H9 (cell line): ENCODE measurements at regions not wholly inside any gene's neighbourhood (a gene's known extent, or its start where the extent isn't known, plus 50 kb on each side); places are given as distances from the start of the nearest gene placed in this dataset.

Source experiments
- DNase-seq: peaks from one replicate; pipeline ENCODE4 v3.0.0-alpha.2; 2017
- H2AFZ ChIP-seq: one replicate; pipeline ENCODE4 v1.6.1; 2013; ENCODE audit warnings: mild to moderate bottlenecking, low read length, control low read depth, moderate library complexity
- H2AK5ac ChIP-seq: 2 replicates; pipeline ENCODE4 v1.6.1; 2013; ENCODE audit warnings: low read length, control low read depth, mixed read lengths; ENCODE audit not compliant: insufficient read length
- H2BK120ac ChIP-seq: one replicate; pipeline ENCODE4 v1.6.1; 2013; ENCODE audit warnings: low read depth, mild to moderate bottlenecking, low read length, control low read depth, inconsistent platforms; ENCODE audit not compliant: poor library complexity, severe bottlenecking
- H2BK12ac ChIP-seq: 2 replicates; pipeline ENCODE4 v1.6.1; 2013; ENCODE audit warnings: low read length, control low read depth, mixed read lengths, low read depth; ENCODE audit not compliant: insufficient read length
- H2BK15ac ChIP-seq: 2 replicates; pipeline ENCODE4 v1.6.1; 2013; ENCODE audit warnings: low read depth, low read length, control low read depth
- H2BK20ac ChIP-seq: one replicate; pipeline ENCODE4 v1.6.1; 2013; ENCODE audit warnings: low read depth, mild to moderate bottlenecking, low read length, control low read depth, inconsistent platforms; ENCODE audit not compliant: poor library complexity, severe bottlenecking
- H2BK5ac ChIP-seq: 2 replicates; pipeline ENCODE4 v1.6.1; 2013; ENCODE audit warnings: low read length, control low read depth, mixed read lengths; ENCODE audit not compliant: insufficient read length
- H3K14ac ChIP-seq: 2 replicates; pipeline ENCODE4 v1.6.1; 2013; ENCODE audit warnings: low read length, control low read depth; ENCODE audit not compliant: insufficient read depth
- H3K18ac ChIP-seq: 2 replicates; pipeline ENCODE4 v1.6.1; 2013; ENCODE audit warnings: low read depth, mild to moderate bottlenecking, mixed read lengths, low read length, control low read depth; ENCODE audit not compliant: insufficient read length
- H3K23ac ChIP-seq: 2 replicates; pipeline ENCODE4 v1.6.1; 2013; ENCODE audit warnings: low read length, control low read depth, mixed read lengths, low read depth; ENCODE audit not compliant: insufficient read length
- H3K23me2 ChIP-seq: 2 replicates; pipeline ENCODE4 v1.6.1; 2013; ENCODE audit warnings: low read depth, mild to moderate bottlenecking, mixed read lengths, low read length, control low read depth; ENCODE audit not compliant: insufficient read length, poor library complexity, severe bottlenecking
- H3K27ac ChIP-seq: 2 replicates; pipeline ENCODE4 v1.5.1; 2013; ENCODE audit warnings: low read length, control low read depth, mixed read lengths, low read depth; ENCODE audit not compliant: insufficient read length
- H3K27me3 ChIP-seq: 2 replicates; pipeline ENCODE4 v1.6.1; 2013; ENCODE audit warnings: low read length, control low read depth, inconsistent platforms; ENCODE audit not compliant: insufficient read depth
- H3K4ac ChIP-seq: 2 replicates; pipeline ENCODE4 v1.6.1; 2013; ENCODE audit warnings: low read depth, mild to moderate bottlenecking, control low read depth, inconsistent platforms, low read length, moderate library complexity
- H3K4me1 ChIP-seq: 2 replicates; pipeline ENCODE4 v1.6.1; 2013; ENCODE audit warnings: low read length, control low read depth, inconsistent platforms; ENCODE audit not compliant: insufficient read depth
- H3K4me2 ChIP-seq: 2 replicates; pipeline ENCODE4 v1.6.1; 2013; ENCODE audit warnings: low read length, control low read depth, mixed read lengths; ENCODE audit not compliant: insufficient read length, insufficient read depth
- H3K56ac ChIP-seq: 2 replicates; pipeline ENCODE4 v1.6.1; 2013; ENCODE audit warnings: low read depth, mild to moderate bottlenecking, mixed read lengths, low read length, control low read depth; ENCODE audit not compliant: insufficient read length
- H3K79me1 ChIP-seq: 2 replicates; pipeline ENCODE4 v1.6.1; 2013; ENCODE audit warnings: low read depth, mild to moderate bottlenecking, moderate library complexity, low read length, control low read depth, inconsistent platforms; ENCODE audit not compliant: insufficient read depth, poor library complexity, severe bottlenecking
- H3K79me2 ChIP-seq: 2 replicates; pipeline ENCODE4 v1.6.1; 2013; ENCODE audit warnings: low read length, control low read depth, inconsistent platforms; ENCODE audit not compliant: insufficient read depth
- H3K9ac ChIP-seq: 2 replicates; pipeline ENCODE4 v1.6.1; 2013; ENCODE audit warnings: low read length, control low read depth, mixed read lengths; ENCODE audit not compliant: insufficient read length; ENCODE audit errors: extremely low read depth
- H3K9me3 ChIP-seq: one replicate; pipeline ENCODE4 v1.6.1; 2013; ENCODE audit warnings: low read depth, low read length, inconsistent platforms; ENCODE audit not compliant: control insufficient read depth
- H3T11ph ChIP-seq: one replicate; pipeline ENCODE4 v1.6.1; 2013; ENCODE audit warnings: mild to moderate bottlenecking, low read length, control low read depth, inconsistent platforms
- H4K20me1 ChIP-seq: one replicate; pipeline ENCODE4 v1.6.1; 2013; ENCODE audit not compliant: control insufficient read depth, insufficient read length, insufficient read depth
- H4K5ac ChIP-seq: 2 replicates; pipeline ENCODE4 v1.6.1; 2013; ENCODE audit warnings: low read depth, mild to moderate bottlenecking, mixed read lengths, low read length, control low read depth; ENCODE audit not compliant: insufficient read length
- H4K8ac ChIP-seq: replicated peaks from 2 replicates; pipeline ENCODE4 v1.6.1; 2013; ENCODE audit warnings: low read length, control low read depth, mixed read lengths, low read depth; ENCODE audit not compliant: insufficient read length
- H4K91ac ChIP-seq: 2 replicates; pipeline ENCODE4 v1.6.1; 2013; ENCODE audit warnings: low read depth, mild to moderate bottlenecking, moderate library complexity, mixed read lengths, low read length, control low read depth; ENCODE audit not compliant: insufficient read length
- H3K27ac Mint-ChIP-seq, 3 experiments: 2 replicates in 2 of 3; 3 replicates in 1 of 3; pipeline ENCODE4 v1.8.0; 2020 to 2021; ENCODE audit warnings: mixed read lengths in 3 of 3, mild to moderate bottlenecking in 1 of 3, moderate library complexity in 1 of 3
- H3K27me3 Mint-ChIP-seq: 2 replicates; pipeline ENCODE4 v1.8.0; 2021; ENCODE audit warnings: low read depth, mild to moderate bottlenecking, moderate library complexity, mixed read lengths
- H3K36me3 Mint-ChIP-seq, 3 experiments: 2 replicates in 2 of 3; 3 replicates in 1 of 3; pipeline ENCODE4 v1.8.0; 2020 to 2021; ENCODE audit warnings: low read depth in 3 of 3, mixed read lengths in 3 of 3; ENCODE audit not compliant: insufficient read depth in 1 of 3
- H3K4me1 Mint-ChIP-seq, 2 experiments: 2 replicates each; pipeline ENCODE4 v1.8.0; 2020; ENCODE audit warnings: mixed read lengths in 2 of 2
- H3K4me3 Mint-ChIP-seq, 2 experiments: 2 replicates in 1 of 2; 3 replicates in 1 of 2; pipeline ENCODE4 v1.8.0; 2020 to 2021; ENCODE audit warnings: mild to moderate bottlenecking in 2 of 2, mixed read lengths in 2 of 2, moderate library complexity in 1 of 2
- H3K9me3 Mint-ChIP-seq, 2 experiments: 2 replicates in 1 of 2; 3 replicates in 1 of 2; pipeline ENCODE4 v1.8.0; 2020; ENCODE audit warnings: mild to moderate bottlenecking in 2 of 2, mixed read lengths in 2 of 2, moderate library complexity in 1 of 2
- CTCF ChIP-seq: fragments of 200-600 bp; sonication (generic); conservative IDR thresholded peaks from 3 replicates; pipeline ENCODE4 v1.8.0; 2021; ENCODE audit warnings: antibody characterized with exemption, mild to moderate bottlenecking
- WGBS: extraction: QIAGEN DNeasy Blood & Tissue Kit; methylation state at CpG from one replicate; pipeline ENCODE4 v1.1.7; 2013; ENCODE audit warnings: missing lambda C conversion rate, low lambda C conversion rate, mixed read lengths; ENCODE audit not compliant: insufficient read length; ENCODE audit errors: extremely low coverage; 5-methylcytosine and 5-hydroxymethylcytosine counted together

DNA sequence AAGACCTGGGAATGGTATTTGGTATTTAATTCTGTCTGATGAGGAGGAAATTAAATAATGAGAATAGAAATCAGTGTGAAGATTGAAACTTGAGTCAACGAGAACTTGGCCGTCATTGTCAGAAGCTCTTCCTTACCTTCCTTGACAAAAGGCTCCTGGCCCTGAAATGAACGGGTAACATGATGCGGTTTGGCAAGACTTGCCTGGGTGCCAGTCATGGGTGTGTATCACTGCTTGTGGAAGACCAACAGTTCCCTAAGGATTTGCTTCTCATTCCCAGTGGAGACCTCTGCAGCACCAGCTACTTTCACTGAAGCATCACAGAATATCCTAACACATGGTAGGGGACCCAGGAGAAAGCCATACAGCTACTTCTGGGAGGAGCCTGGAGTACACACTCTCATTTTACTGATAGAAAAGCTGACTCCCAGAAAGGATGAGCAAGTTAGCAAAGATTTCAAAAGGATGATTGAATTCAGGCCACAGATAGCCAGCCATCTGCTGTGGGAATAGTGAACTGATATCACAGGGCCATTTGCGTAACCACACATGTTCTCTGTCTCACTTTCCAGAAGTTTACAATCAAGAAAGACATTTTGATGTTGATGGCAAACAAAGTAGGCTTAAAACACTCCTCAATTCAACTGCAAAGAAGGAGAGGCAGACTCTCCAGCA is 258.1 kb upstream of the SALL1 start:
- H2BK12ac ChIP-seq: no peak overlapping the region
- no peak overlapping the region for H3K27ac ChIP-seq
- H2AFZ ChIP-seq: no peak overlapping the region
- no peak overlapping the region for H3T11ph ChIP-seq
- no CpG with 5 or more reads among the region's 5 CpGs for WGBS
- H3K14ac ChIP-seq: no peak overlapping the region
- no peak overlapping the region for H3K23ac ChIP-seq
- no peak overlapping the region for H2BK120ac ChIP-seq
- H4K5ac ChIP-seq: no peak overlapping the region
- no peaks in the 10 kb centered on the region for H3K79me2 ChIP-seq
- Mint-ChIP-seq H3K36me3 (no peaks in the 10 kb centered on the region), H3K4me3 (no peak overlapping the region), H3K9me3 (no peaks in the 10 kb centered on the region), H3K27me3 (peaks cover 4% of the 10 kb centered on the region; the same call in 1 of the 2 replicates), H3K4me1 (peaks cover 25 to 36% of the 10 kb centered on the region in 2 experiments), H3K27ac (no peak overlapping the region; a peak in 1 of 7 replicates)
- H3K9me3 ChIP-seq: no peaks in the 10 kb centered on the region
- H3K23me2 ChIP-seq: no peaks in the 10 kb centered on the region
- no peak overlapping the region for H2AK5ac ChIP-seq
- H2BK15ac ChIP-seq: no peak overlapping the region
- no peaks in the 10 kb centered on the region for H4K20me1 ChIP-seq
- no peak overlapping the region for H3K18ac ChIP-seq
- no peak overlapping the region for H3K56ac ChIP-seq
- H3K4me1 ChIP-seq: no peaks in the 10 kb centered on the region
- H3K9ac ChIP-seq: no peak overlapping the region
- no peak for TF ChIP-seq CTCF
- DNase-seq: no peak
- no peaks in the 10 kb centered on the region for H3K79me1 ChIP-seq
- no peak overlapping the region for H2BK20ac ChIP-seq
- H2BK5ac ChIP-seq: no peak overlapping the region
- H3K4me2 ChIP-seq: no peak overlapping the region
- H4K91ac ChIP-seq: no peak overlapping the region
- H4K8ac ChIP-seq: no peak overlapping the region
- H3K27me3 ChIP-seq: no peaks in the 10 kb centered on the region
- H3K4ac ChIP-seq: no peak overlapping the region
